ENCODE measurements at regions not wholly inside any gene's neighbourhood (a gene's known extent, or its start where the extent isn't known, plus 50 kb on each side); places are given as distances from the start of the nearest gene placed in this dataset.
"Not testable (repeated sequence)": the region's sequence is repeated elsewhere in the genome, so short reads cannot be mapped to it uniquely, and the experiment has no call there.

GRCh38 chr3:5980475-5980874 lies 793.0 kb downstream of the EDEM1 start:
- Mint-ChIP-seq H3K27ac (no peak overlapping the region), H3K9me3 (ENCODE audit: insufficient read depth) (peaks cover 8% of the 10 kb centered on the region), H3K27me3 (ENCODE audit: low read depth) (no peaks in the 10 kb centered on the region), H3K4me3 (no peak overlapping the region), H3K36me3 (ENCODE audit: low read depth) (no peaks in the 10 kb centered on the region), H3K4me1 (ENCODE audit: low read depth) (no peaks in the 10 kb centered on the region)
- ChIA-PET POLR2A (no interaction called here), CTCF (no interaction called here)
- no peak for ATAC-seq
- DNase-seq: no peak

- Mint-ChIP-seq H3K4me3 (no peak overlapping the region), H3K27ac (no peak overlapping the region), H3K9me3 (ENCODE audit: insufficient read depth) (no peaks in the 10 kb centered on the region), H3K36me3 (ENCODE audit: low read depth) (no peaks in the 10 kb centered on the region), H3K4me1 (ENCODE audit: low read depth) (no peaks in the 10 kb centered on the region), H3K27me3 (ENCODE audit: low read depth) (no peaks in the 10 kb centered on the region)
- DNase-seq (no peak), ATAC-seq (no peak)
- ChIA-PET POLR2A (no interaction called here), CTCF (no interaction called here)
Observed at GRCh38 chr3:5994651-5995050, 807.1 kb downstream of the EDEM1 start.

GRCh38 chr3:6018456-6018855 lies 830.9 kb downstream of the EDEM1 start:
- CTCF ChIA-PET: no interaction called here
- Mint-ChIP-seq H3K9me3 (ENCODE audit: insufficient read depth) (peaks cover 20% of the 10 kb centered on the region), H3K27ac (no peak overlapping the region), H3K36me3 (ENCODE audit: low read depth) (no peaks in the 10 kb centered on the region), H3K27me3 (ENCODE audit: low read depth) (no peaks in the 10 kb centered on the region), H3K4me3 (no peak overlapping the region), H3K4me1 (ENCODE audit: low read depth) (no peaks in the 10 kb centered on the region)
- DNase-seq (no peak), ATAC-seq (no peak)
- POLR2A ChIA-PET: no interaction called here

- POLR2A ChIA-PET: no interaction called here
- H3K4me1 Mint-ChIP-seq (ENCODE audit: low read depth): no peaks in the 10 kb centered on the region
- DNase-seq (no peak), ATAC-seq (no peak)
- peaks cover 14% of the 10 kb centered on the region for H3K9me3 Mint-ChIP-seq (ENCODE audit: insufficient read depth)
- no peaks in the 10 kb centered on the region for H3K27me3 Mint-ChIP-seq (ENCODE audit: low read depth)
- H3K4me3 Mint-ChIP-seq: no peak overlapping the region
- H3K36me3 Mint-ChIP-seq (ENCODE audit: low read depth): no peaks in the 10 kb centered on the region
- CTCF ChIA-PET: no interaction called here
- H3K27ac Mint-ChIP-seq: no peak overlapping the region
Observed at GRCh38 chr3:6022621-6023020, 835.1 kb downstream of the EDEM1 start.

DNA sequence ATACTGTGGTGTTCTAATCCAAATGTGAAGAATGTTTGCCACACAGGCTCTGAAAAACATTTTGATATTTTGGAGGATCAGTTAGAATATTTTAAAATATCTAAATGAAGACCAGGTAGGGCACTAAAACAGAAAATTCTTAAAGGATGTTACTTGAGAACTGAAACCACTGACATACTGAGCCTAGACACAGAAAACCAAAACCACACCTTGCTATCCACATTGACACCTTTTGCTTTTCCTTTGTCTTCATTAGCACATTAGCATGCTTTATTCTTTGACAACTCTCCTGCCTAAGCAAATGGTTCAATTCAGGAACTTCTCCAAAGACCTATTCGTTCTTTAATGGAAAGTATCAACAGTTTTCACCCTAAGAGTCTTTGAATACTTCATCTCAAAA lies 835.9 kb upstream of the GRM7 start:
- ChIA-PET CTCF (no interaction called here), POLR2A (no interaction called here)
- no peak for DNase-seq
- ATAC-seq: no peak
- H3K4me1 Mint-ChIP-seq (ENCODE audit: low read depth): no peaks in the 10 kb centered on the region
- H3K27ac Mint-ChIP-seq: no peak overlapping the region
- no peak overlapping the region for H3K4me3 Mint-ChIP-seq
- no peaks in the 10 kb centered on the region for H3K36me3 Mint-ChIP-seq (ENCODE audit: low read depth)
- H3K27me3 Mint-ChIP-seq (ENCODE audit: low read depth): no peaks in the 10 kb centered on the region
- H3K9me3 Mint-ChIP-seq (ENCODE audit: insufficient read depth): peaks cover 14% of the 10 kb centered on the region

- POLR2A ChIA-PET; H3K27ac Mint-ChIP-seq; H3K4me1 Mint-ChIP-seq (ENCODE audit: low read depth); H3K9me3 Mint-ChIP-seq (ENCODE audit: insufficient read depth); ATAC-seq; H3K36me3 Mint-ChIP-seq (ENCODE audit: low read depth); H3K27me3 Mint-ChIP-seq (ENCODE audit: low read depth); CTCF ChIA-PET; H3K4me3 Mint-ChIP-seq; DNase-seq: not testable (repeated sequence)
Observed at GRCh38 chr3:6030648-6031047, 830.3 kb upstream of the GRM7 start.

GRCh38 chr3:6035626-6036025 lies 825.3 kb upstream of the GRM7 start:
- Mint-ChIP-seq H3K4me3 (no peak overlapping the region), H3K36me3 (ENCODE audit: low read depth) (no peaks in the 10 kb centered on the region), H3K27me3 (ENCODE audit: low read depth) (no peaks in the 10 kb centered on the region), H3K4me1 (ENCODE audit: low read depth) (no peaks in the 10 kb centered on the region), H3K9me3 (ENCODE audit: insufficient read depth) (no peaks in the 10 kb centered on the region), H3K27ac (no peak overlapping the region)
- DNase-seq (no peak), ATAC-seq (no peak)
- ChIA-PET CTCF (no interaction called here), POLR2A (no interaction called here)

DNA sequence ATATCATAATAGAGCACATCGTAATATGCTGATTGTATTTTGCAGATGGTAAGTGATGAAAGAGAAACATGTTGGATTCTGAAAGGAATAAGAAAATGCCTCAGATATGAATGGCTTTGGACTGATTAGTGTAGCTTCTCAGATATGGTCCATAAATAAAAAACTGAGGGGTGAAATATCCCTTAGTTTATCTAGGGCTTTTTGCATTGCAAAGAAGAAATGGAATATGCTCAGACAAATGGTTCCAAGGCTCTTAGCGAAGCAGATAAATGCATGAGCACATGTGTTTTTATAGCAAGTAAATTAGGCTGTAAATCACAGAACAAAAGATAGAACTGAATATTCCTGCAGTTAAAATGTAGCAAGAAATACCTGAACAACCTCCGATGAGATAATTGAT lies 820.9 kb upstream of the GRM7 start:
- ChIA-PET CTCF (no interaction called here), POLR2A (no interaction called here)
- no peaks in the 10 kb centered on the region for H3K27me3 Mint-ChIP-seq (ENCODE audit: low read depth)
- no peak overlapping the region for H3K4me3 Mint-ChIP-seq
- no peaks in the 10 kb centered on the region for H3K36me3 Mint-ChIP-seq (ENCODE audit: low read depth)
- no peaks in the 10 kb centered on the region for H3K9me3 Mint-ChIP-seq (ENCODE audit: insufficient read depth)
- DNase-seq (no peak), ATAC-seq (no peak)
- H3K4me1 Mint-ChIP-seq (ENCODE audit: low read depth): no peaks in the 10 kb centered on the region
- H3K27ac Mint-ChIP-seq: no peak overlapping the region

DNA sequence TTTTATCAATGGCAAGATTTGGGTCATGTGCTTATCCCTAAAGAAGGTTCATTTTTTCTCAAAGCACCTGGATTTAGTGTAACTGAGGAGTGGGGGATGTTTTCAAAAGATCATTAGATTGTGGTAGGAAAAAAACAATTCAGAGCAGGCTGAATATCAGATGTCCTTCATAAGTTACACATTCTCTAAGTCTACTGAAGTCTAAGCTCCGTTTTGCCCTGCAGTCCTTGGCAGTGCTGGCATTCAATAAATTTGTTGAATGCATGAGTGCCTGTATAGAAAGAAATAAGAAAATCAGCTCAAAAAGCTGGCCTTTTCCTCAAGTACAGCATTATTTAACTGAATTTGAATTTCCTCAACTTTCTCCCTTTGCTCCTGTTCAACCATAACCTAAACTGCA lies 819.0 kb upstream of the GRM7 start:
- no peaks in the 10 kb centered on the region for H3K36me3 Mint-ChIP-seq (ENCODE audit: low read depth)
- H3K27ac Mint-ChIP-seq: no peak overlapping the region
- DNase-seq (no peak), ATAC-seq (no peak)
- no peaks in the 10 kb centered on the region for H3K4me1 Mint-ChIP-seq (ENCODE audit: low read depth)
- peaks cover 12% of the 10 kb centered on the region for H3K9me3 Mint-ChIP-seq (ENCODE audit: insufficient read depth)
- CTCF ChIA-PET: no interaction called here
- POLR2A ChIA-PET: no interaction called here
- no peak overlapping the region for H3K4me3 Mint-ChIP-seq
- no peaks in the 10 kb centered on the region for H3K27me3 Mint-ChIP-seq (ENCODE audit: low read depth)

- Mint-ChIP-seq H3K27ac (no peak overlapping the region), H3K4me3 (no peak overlapping the region), H3K27me3 (ENCODE audit: low read depth) (no peaks in the 10 kb centered on the region), H3K4me1 (ENCODE audit: low read depth) (no peaks in the 10 kb centered on the region), H3K36me3 (ENCODE audit: low read depth) (no peaks in the 10 kb centered on the region), H3K9me3 (ENCODE audit: insufficient read depth) (peaks cover 28% of the 10 kb centered on the region)
- no peak for ATAC-seq
- ChIA-PET CTCF (no interaction called here), POLR2A (no interaction called here)
- DNase-seq: no peak
Observed at GRCh38 chr3:6047016-6047415, 813.9 kb upstream of the GRM7 start.

DNA sequence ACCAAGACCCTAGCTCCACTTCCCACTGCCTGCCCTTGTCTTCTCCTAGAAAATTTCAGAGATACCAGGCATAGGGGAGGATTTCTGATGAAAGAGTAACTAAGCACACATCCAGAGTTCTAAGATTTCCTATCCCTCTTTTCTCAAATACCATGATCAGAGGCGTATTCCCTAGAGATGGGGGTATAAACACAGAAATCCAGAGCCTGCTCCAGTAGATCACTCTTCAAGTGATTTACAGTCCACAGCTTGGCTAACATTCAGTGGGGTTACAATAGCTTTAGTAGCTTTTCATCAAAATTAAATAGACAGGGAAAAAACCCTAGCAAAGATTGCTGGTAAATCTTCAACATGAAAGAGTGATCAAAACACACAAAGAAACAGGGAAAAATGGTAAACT lies 800.7 kb upstream of the GRM7 start:
- no peak overlapping the region for H3K4me3 Mint-ChIP-seq
- DNase-seq (no peak), ATAC-seq (no peak)
- CTCF ChIA-PET: no interaction called here
- POLR2A ChIA-PET: no interaction called here
- H3K9me3 Mint-ChIP-seq (ENCODE audit: insufficient read depth): no peaks in the 10 kb centered on the region
- H3K4me1 Mint-ChIP-seq (ENCODE audit: low read depth): no peaks in the 10 kb centered on the region
- H3K27ac Mint-ChIP-seq: no peak overlapping the region
- no peaks in the 10 kb centered on the region for H3K27me3 Mint-ChIP-seq (ENCODE audit: low read depth)
- no peaks in the 10 kb centered on the region for H3K36me3 Mint-ChIP-seq (ENCODE audit: low read depth)

GRCh38 chr3:6062261-6063187 lies 798.4 kb upstream of the GRM7 start:
- Mint-ChIP-seq H3K4me1 (ENCODE audit: low read depth) (no peaks in the 10 kb centered on the region), H3K27me3 (ENCODE audit: low read depth) (no peaks in the 10 kb centered on the region), H3K36me3 (ENCODE audit: low read depth) (no peaks in the 10 kb centered on the region), H3K4me3 (no peak overlapping the region), H3K9me3 (ENCODE audit: insufficient read depth) (no peaks in the 10 kb centered on the region), H3K27ac (no peak overlapping the region)
- ATAC-seq (no peak), DNase-seq (no peak)
- ChIA-PET POLR2A (no interaction called here), CTCF (no interaction called here)

DNA sequence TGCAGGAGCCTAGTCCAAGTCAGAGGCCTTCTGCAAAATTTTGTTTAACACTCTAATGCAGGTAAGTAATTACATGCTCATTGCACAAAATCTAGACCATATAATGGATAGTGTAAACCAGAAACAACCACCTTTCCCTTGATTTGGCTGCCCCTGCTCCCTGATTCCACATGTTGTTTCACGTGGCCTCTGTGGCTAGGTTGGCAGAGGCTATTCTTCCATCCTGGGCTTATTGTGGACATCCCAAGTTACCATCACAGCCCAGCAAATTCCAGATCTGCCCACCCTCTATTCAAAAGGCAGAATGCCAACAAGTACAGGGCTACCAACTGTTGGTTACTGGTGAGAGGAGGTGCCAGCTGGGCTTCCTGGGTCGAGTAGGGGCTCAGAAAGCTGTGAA lies 794.5 kb upstream of the GRM7 start:
- CTCF ChIA-PET: no interaction called here
- Mint-ChIP-seq H3K4me1 (ENCODE audit: low read depth) (no peaks in the 10 kb centered on the region), H3K36me3 (ENCODE audit: low read depth) (no peaks in the 10 kb centered on the region), H3K4me3 (no peak overlapping the region), H3K27ac (no peak overlapping the region), H3K27me3 (ENCODE audit: low read depth) (no peaks in the 10 kb centered on the region), H3K9me3 (ENCODE audit: insufficient read depth) (no peaks in the 10 kb centered on the region)
- POLR2A ChIA-PET: no interaction called here
- no peak for ATAC-seq
- DNase-seq: no peak
